Ovary (tissue), 7 donors: ENCODE measurements at regions not wholly inside any gene's neighbourhood (a gene's known extent, or its start where the extent isn't known, plus 50 kb on each side); places are given as distances from the start of the nearest gene placed in this dataset.

Experiments
- DNase-seq, 5 donors: peaks; one replicate each; pipeline ENCODE4 v3.0.0-alpha.2; 2019 to 2020
- H3K27ac ChIP-seq, 2 donors: fragments of 200-600 bp; one replicate each; pipeline versions ENCODE4 v1.5.1 to v1.8.0; 2019 to 2022
- H3K27me3 ChIP-seq: fragments of 200-600 bp; one replicate; pipeline ENCODE4 v1.8.0; 2022
- H3K36me3 ChIP-seq: fragments of 200-600 bp; sonication (generic); one replicate; pipeline ENCODE4 v1.5.1; 2019
- H3K4me1 ChIP-seq: one replicate; pipeline ENCODE4 v1.8.1; 2013; ENCODE audit warnings: mild to moderate bottlenecking, moderate library complexity; ENCODE audit not compliant: insufficient read depth
- H3K4me3 ChIP-seq: fragments of 200-600 bp; sonication (generic); one replicate; pipeline ENCODE4 v1.5.1; 2017
- H3K9me3 ChIP-seq, 2 donors: fragments of 200-600 bp in 1 of 2; sonication (generic) in 1 of 2; one replicate each; pipeline versions ENCODE4 v1.5.1 to v1.8.1; 2013 to 2019; ENCODE audit warnings: mild to moderate bottlenecking in 1 of 2, moderate library complexity in 1 of 2
- EP300 ChIP-seq: sonication (generic); formaldehyde crosslinking; IDR thresholded peaks from one replicate; pipeline ENCODE4 v1.6.1; 2017; ENCODE audit warnings: antibody characterized with exemption
- POLR2A ChIP-seq: fragments of 450-650 bp; IDR thresholded peaks from one replicate; pipeline ENCODE4 v1.6.1; 2017; ENCODE audit warnings: antibody characterized with exemption, mild to moderate bottlenecking, moderate library complexity
- WGBS, 3 donors: extraction: QIAGEN DNeasy Blood & Tissue Kit in 1 of 3; methylation state at CpG; one replicate each; pipeline versions ENCODE4 v1.1.5 to v1.1.7; 2013 to 2017; 5-methylcytosine and 5-hydroxymethylcytosine counted together
- intact Hi-C, 4 donors: fragments of 100-400 bp; cut with DNase I; formaldehyde crosslinking; loops; one replicate each; pipeline versions ENCODE4 v1.11.0 to v1.15.1; 2022 to 2023
- TF ChIP-seq, protein P1 (sequence below), 3 donors: fragments of 450-650 bp in 2 of 3; fragments of 200-600 bp in 1 of 3; IDR thresholded peaks; one replicate each; pipeline versions ENCODE4 v1.5.1 to v1.8.0; 2016 to 2022; ENCODE audit warnings: antibody characterized with exemption in 3 of 3, mild to moderate bottlenecking in 1 of 3
- donor health status: DM: no; HTN: no; CAD: no; lungs with moderate emphysema.
- donor health status: DM: no; HTN: no; CAD: no.
- donor health status: Bipolar disorder and iron deficiency.
- donor health status: DM: no; HTN: no; CAD: no.
- donor health status: DM: yes; HTN: yes; CAD: no.

DNA sequence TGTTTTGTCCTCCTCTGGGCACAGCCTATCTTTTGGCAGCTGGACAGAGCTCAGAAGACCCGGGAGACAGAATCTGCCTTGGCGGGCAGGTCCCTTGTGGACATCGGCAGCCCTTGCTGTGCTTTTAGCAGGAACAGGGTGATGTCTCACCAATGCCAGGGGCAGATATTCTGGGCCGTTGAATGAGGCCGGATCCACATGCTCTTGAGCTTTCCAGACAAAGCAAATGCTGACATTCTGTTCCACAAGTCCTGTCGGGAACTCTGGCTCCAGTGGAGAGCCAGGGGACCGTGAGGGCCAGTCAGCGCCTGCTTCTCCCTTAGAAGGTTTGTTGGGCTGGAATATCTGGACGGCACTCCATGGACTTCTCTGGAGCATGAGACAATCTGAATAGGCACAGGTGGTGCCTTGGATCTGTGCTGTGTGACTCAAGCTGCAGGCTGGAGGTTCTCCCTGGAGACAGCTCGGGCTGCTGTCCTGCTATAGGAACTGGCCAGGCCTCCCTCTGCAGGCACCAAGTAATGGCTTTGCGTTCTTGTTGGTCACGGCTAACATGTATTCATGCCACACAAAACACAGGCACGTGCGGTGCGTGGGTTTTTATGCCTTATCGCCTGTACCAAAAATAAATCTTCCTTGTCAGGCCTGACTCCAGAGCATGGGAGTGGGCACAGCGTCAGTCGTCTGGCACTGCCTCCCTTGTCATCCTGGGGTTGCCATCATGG, 80.3 kb downstream of the GADD45G start:
- 64 to 72% (median 66%) methylated on average over 18 of the region's 18 CpGs for WGBS, 3 donors
- H3K9me3 ChIP-seq, result no peaks in the 10 kb centered on the region
- no peak overlapping the region for H3K4me3 ChIP-seq
- H3K27ac ChIP-seq, result no peak overlapping the region
- TF ChIP-seq POLR2A (no peak), EP300 (no peak)
- TF ChIP-seq, protein P1, sequence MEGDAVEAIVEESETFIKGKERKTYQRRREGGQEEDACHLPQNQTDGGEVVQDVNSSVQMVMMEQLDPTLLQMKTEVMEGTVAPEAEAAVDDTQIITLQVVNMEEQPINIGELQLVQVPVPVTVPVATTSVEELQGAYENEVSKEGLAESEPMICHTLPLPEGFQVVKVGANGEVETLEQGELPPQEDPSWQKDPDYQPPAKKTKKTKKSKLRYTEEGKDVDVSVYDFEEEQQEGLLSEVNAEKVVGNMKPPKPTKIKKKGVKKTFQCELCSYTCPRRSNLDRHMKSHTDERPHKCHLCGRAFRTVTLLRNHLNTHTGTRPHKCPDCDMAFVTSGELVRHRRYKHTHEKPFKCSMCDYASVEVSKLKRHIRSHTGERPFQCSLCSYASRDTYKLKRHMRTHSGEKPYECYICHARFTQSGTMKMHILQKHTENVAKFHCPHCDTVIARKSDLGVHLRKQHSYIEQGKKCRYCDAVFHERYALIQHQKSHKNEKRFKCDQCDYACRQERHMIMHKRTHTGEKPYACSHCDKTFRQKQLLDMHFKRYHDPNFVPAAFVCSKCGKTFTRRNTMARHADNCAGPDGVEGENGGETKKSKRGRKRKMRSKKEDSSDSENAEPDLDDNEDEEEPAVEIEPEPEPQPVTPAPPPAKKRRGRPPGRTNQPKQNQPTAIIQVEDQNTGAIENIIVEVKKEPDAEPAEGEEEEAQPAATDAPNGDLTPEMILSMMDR (IDR thresholded peaks at IDR 0.05), result no peak
- intact Hi-C loops, result no loop called here
- no peaks in the 10 kb centered on the region for H3K27me3 ChIP-seq
- H3K36me3 ChIP-seq, result no peaks in the 10 kb centered on the region
- H3K4me1 ChIP-seq, result peaks cover 21% of the 10 kb centered on the region
- DNase-seq, result peak; percentile 35 to 71 (median 47)

DNA sequence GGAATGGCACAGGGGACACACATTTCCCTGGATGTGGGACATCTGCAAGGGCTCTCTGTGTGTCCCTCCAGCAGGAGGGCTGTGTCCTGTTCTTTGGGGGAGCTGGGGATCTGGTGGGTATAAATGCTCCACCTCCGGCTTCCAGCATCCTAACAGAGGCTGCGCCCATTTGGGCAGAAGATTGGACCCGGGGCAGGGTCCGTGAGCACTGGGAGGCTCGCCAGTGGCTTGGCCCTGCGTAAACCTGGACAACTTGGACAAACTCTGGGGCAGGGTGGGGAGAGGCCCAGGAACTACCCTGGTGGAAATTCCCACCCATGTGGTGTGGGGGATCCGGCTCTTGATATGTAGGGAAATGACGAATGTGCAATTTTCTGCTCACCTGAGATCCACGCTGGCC, 80.9 kb downstream of the GADD45G start:
- Histone ChIP-seq H3K4me3 (no peak overlapping the region), H3K36me3 (no peaks in the 10 kb centered on the region), H3K4me1 (peaks cover 21% of the 10 kb centered on the region), H3K27me3 (no peaks in the 10 kb centered on the region), H3K27ac (no peak overlapping the region), H3K9me3 (no peaks in the 10 kb centered on the region)
- intact Hi-C loops, result no loop called here
- no peak for DNase-seq
- TF ChIP-seq, protein P1 (IDR thresholded peaks at IDR 0.05), result no peak
- TF ChIP-seq EP300 (no peak), POLR2A (no peak)
- WGBS, 3 donors, result 94 to 98% (median 97%) methylated on average over 9 of the region's 9 CpGs

GRCh38 chr9:89686126-89686525, 81.3 kb downstream of the GADD45G start:
- intact Hi-C loops, result no loop called here
- Histone ChIP-seq H3K4me1 (peaks cover 21% of the 10 kb centered on the region), H3K9me3 (no peaks in the 10 kb centered on the region), H3K27ac (no peak overlapping the region), H3K4me3 (no peak overlapping the region), H3K36me3 (no peaks in the 10 kb centered on the region), H3K27me3 (no peaks in the 10 kb centered on the region)
- 49 to 57% (median 57%) methylated on average over 5 of the region's 5 CpGs for WGBS, 3 donors
- TF ChIP-seq POLR2A (no peak), EP300 (no peak)
- TF ChIP-seq, protein P1 (IDR thresholded peaks at IDR 0.05), result no peak
- DNase-seq, result no peak

DNA sequence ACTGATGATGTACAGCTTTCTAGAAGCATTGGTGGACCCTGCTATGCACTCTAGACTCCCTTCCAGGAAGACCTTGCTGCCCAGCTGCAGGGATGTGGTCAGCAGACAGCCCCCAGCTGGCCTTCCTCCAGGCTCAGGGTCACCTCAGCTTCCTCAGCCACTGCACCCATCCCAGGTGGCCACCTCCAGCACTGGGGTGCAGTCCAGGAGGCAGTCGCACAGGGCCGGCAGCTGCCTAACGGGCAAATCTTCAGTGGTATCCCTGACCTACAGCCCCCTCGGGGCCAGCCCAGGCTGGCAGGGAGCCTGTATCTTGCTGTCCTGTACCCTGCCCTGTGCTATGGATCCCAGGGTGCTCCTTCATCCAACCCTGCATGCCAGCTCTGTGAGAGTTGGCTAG, 81.8 kb downstream of the GADD45G start:
- Histone ChIP-seq H3K36me3 (no peaks in the 10 kb centered on the region), H3K27ac (no peak overlapping the region), H3K9me3 (no peaks in the 10 kb centered on the region), H3K27me3 (no peaks in the 10 kb centered on the region), H3K4me1 (peaks cover 21% of the 10 kb centered on the region), H3K4me3 (no peak overlapping the region)
- TF ChIP-seq, protein P1 (IDR thresholded peaks at IDR 0.05), result no peak
- TF ChIP-seq EP300 (no peak), POLR2A (no peak)
- no peak for DNase-seq
- intact Hi-C loops, result no loop called here
- 88 to 93% (median 91%) methylated on average over 4 of the region's 4 CpGs for WGBS, 3 donors
